H1 (cell line): ENCODE measurements at regions not wholly inside any gene's neighbourhood (a gene's known extent, or its start where the extent isn't known, plus 50 kb on each side); places are given as distances from the start of the nearest gene placed in this dataset.

Experiments
- CTCF ChIA-PET: fragments of 300-600 bp; sonication (Branson Sonifier 250); formaldehyde crosslinking; loops from one replicate; lab custom pipeline; 2021; ENCODE audit not compliant: partially characterized antibody; lab: Charles Lee
- POLR2A ChIA-PET: fragments of 300-600 bp; sonication (Branson Sonifier 250); formaldehyde crosslinking; loops from one replicate; lab custom pipeline; 2021; ENCODE audit warnings: inconsistent platforms; ENCODE audit not compliant: partially characterized antibody; lab: Charles Lee
- DNase-seq, 2 experiments: peaks; one replicate each; pipeline versions ENCODE4 v3.0.0 to v3.0.0-alpha.2; 2010 to 2022; ENCODE audit warnings: low spot score in 2 of 2, low read depth in 1 of 2, mixed read lengths in 1 of 2
- FAIRE-seq: peaks from 2 replicates; lab custom pipeline; 2011; peaks lifted over from hg19 to GRCh38; lab: Jason Lieb, UNC
- H2AFZ ChIP-seq: 2 replicates; pipeline ENCODE4 v1.8.1; 2012; ENCODE audit warnings: low read length, inconsistent platforms
- H2AK5ac ChIP-seq: 2 replicates; pipeline ENCODE4 v1.6.1; 2013; ENCODE audit warnings: low read depth, low read length
- H2BK120ac ChIP-seq: replicated peaks from 2 replicates; pipeline ENCODE3; 2013; ENCODE audit warnings: low read depth, low read length, inconsistent platforms
- H2BK12ac ChIP-seq: 2 replicates; pipeline ENCODE4 v1.6.1; 2013; ENCODE audit warnings: low read depth, low read length
- H2BK15ac ChIP-seq: 2 replicates; pipeline ENCODE4 v1.6.1; 2013; ENCODE audit warnings: low read length
- H2BK20ac ChIP-seq: 2 replicates; pipeline ENCODE4 v1.6.1; 2013; ENCODE audit warnings: low read length
- H2BK5ac ChIP-seq: 2 replicates; pipeline ENCODE4 v1.6.1; 2013; ENCODE audit warnings: low read depth, low read length
- H3K14ac ChIP-seq: 2 replicates; pipeline ENCODE4 v1.6.1; 2013; ENCODE audit warnings: inconsistent platforms; ENCODE audit not compliant: insufficient read length
- H3K18ac ChIP-seq: 2 replicates; pipeline ENCODE4 v1.6.1; 2013; ENCODE audit warnings: low read length; ENCODE audit errors: extremely low read depth
- H3K23ac ChIP-seq: 2 replicates; pipeline ENCODE4 v1.6.1; 2013; ENCODE audit warnings: inconsistent platforms; ENCODE audit not compliant: insufficient read length
- H3K23me2 ChIP-seq: 2 replicates; pipeline ENCODE4 v1.6.1; 2013; ENCODE audit warnings: low read depth, low read length
- H3K27ac ChIP-seq: 2 replicates; pipeline ENCODE4 v1.6.1; 2011; ENCODE audit warnings: low read depth, low read length, inconsistent platforms
- H3K27me3 ChIP-seq, 4 experiments: replicated peaks in 1 of 4; 1 replicate in 1 of 4; 2 replicates in 3 of 4; pipeline versions ENCODE4 v1.6.1 to v1.8.1; 2011 to 2013; ENCODE audit warnings: low read length in 3 of 4, mild to moderate bottlenecking in 3 of 4, inconsistent platforms in 2 of 4, mixed read lengths in 2 of 4, moderate library complexity in 1 of 4; ENCODE audit not compliant: control insufficient read depth in 3 of 4, insufficient read depth in 3 of 4; ENCODE audit errors: extremely low read depth in 1 of 4
- H3K36me3 ChIP-seq, 4 experiments: 2 replicates each; pipeline versions ENCODE4 v1.6.1 to v1.8.1; 2011 to 2013; ENCODE audit warnings: mild to moderate bottlenecking in 4 of 4, low read length in 3 of 4, moderate library complexity in 2 of 4, control low read depth in 1 of 4, inconsistent platforms in 1 of 4; ENCODE audit not compliant: insufficient read depth in 4 of 4, control insufficient read depth in 2 of 4
- H3K4ac ChIP-seq: replicated peaks from 2 replicates; pipeline ENCODE3; 2013; ENCODE audit warnings: low read length, low read depth, mixed read lengths, inconsistent platforms; ENCODE audit not compliant: insufficient read length
- H3K4me1 ChIP-seq, 4 experiments: replicated peaks in 1 of 4; 1 replicate in 1 of 4; 2 replicates in 3 of 4; pipeline versions ENCODE4 v1.6.1 to v1.8.1; 2011 to 2013; ENCODE audit warnings: low read length in 3 of 4, inconsistent platforms in 2 of 4, mixed read lengths in 1 of 4; ENCODE audit not compliant: insufficient read depth in 4 of 4, control insufficient read depth in 3 of 4
- H3K4me2 ChIP-seq, 2 experiments: 2 replicates each; pipeline versions ENCODE4 v1.6.1 to v1.8.1; 2011 to 2013; ENCODE audit warnings: low read depth in 2 of 2, low read length in 2 of 2, control low read depth in 1 of 2, inconsistent platforms in 1 of 2, mild to moderate bottlenecking in 1 of 2; ENCODE audit not compliant: insufficient read depth in 1 of 2
- H3K4me3 ChIP-seq, 4 experiments: fragments of 200-600, 300-600 bp in 1 of 4; sonication (generic), shearing (Covaris generic), sonication (Bioruptor Twin) in 1 of 4; 2 replicates each; pipeline versions ENCODE4 v1.5.1 to v1.8.1; 2011 to 2016; ENCODE audit warnings: low read length in 4 of 4, low read depth in 3 of 4, control low read depth in 2 of 4, inconsistent platforms in 2 of 4, mild to moderate bottlenecking in 2 of 4, mixed read lengths in 1 of 4, moderate library complexity in 1 of 4; ENCODE audit not compliant: insufficient read depth in 2 of 4; ENCODE audit errors: extremely low read depth in 1 of 4
- H3K56ac ChIP-seq: replicated peaks from 2 replicates; pipeline ENCODE3; 2013; ENCODE audit warnings: low read depth, mild to moderate bottlenecking, mixed read lengths, low read length, inconsistent platforms; ENCODE audit not compliant: insufficient read length
- H3K79me1 ChIP-seq: 2 replicates; pipeline ENCODE4 v1.6.1; 2013; ENCODE audit warnings: low read depth, low read length, control low read depth
- H3K79me2 ChIP-seq, 2 experiments: 2 replicates each; pipeline versions ENCODE4 v1.6.1 to v1.8.1; 2012 to 2013; ENCODE audit warnings: low read length in 2 of 2, mild to moderate bottlenecking in 2 of 2, inconsistent platforms in 1 of 2; ENCODE audit not compliant: insufficient read depth in 2 of 2, control insufficient read depth in 1 of 2
- H3K9ac ChIP-seq, 4 experiments: replicated peaks in 1 of 4; 1 replicate in 1 of 4; 2 replicates in 3 of 4; pipeline versions ENCODE4 v1.6.1 to v1.8.1; 2011 to 2013; ENCODE audit warnings: low read depth in 3 of 4, low read length in 3 of 4, control low read depth in 2 of 4, mild to moderate bottlenecking in 2 of 4, moderate library complexity in 2 of 4, inconsistent platforms in 1 of 4; ENCODE audit errors: extremely low read depth in 1 of 4
- H3K9me3 ChIP-seq, 2 experiments: 2 replicates each; pipeline versions ENCODE4 v1.6.1 to v1.8.1; 2012 to 2013; ENCODE audit warnings: mild to moderate bottlenecking in 2 of 2, moderate library complexity in 2 of 2, control low read depth in 1 of 2, inconsistent platforms in 1 of 2, low read depth in 1 of 2, low read length in 1 of 2, mixed read lengths in 1 of 2; ENCODE audit not compliant: insufficient read depth in 2 of 2
- H4K20me1 ChIP-seq, 2 experiments: replicated peaks in 1 of 2; 2 replicates each; pipeline versions ENCODE3 to v1.8.1; 2011 to 2013; ENCODE audit warnings: inconsistent platforms in 2 of 2, low read length in 2 of 2, mild to moderate bottlenecking in 1 of 2; ENCODE audit not compliant: insufficient read depth in 2 of 2, control insufficient read depth in 1 of 2
- H4K5ac ChIP-seq: 2 replicates; pipeline ENCODE4 v1.6.1; 2013; ENCODE audit warnings: low read length, low read depth, mixed read lengths, inconsistent platforms; ENCODE audit not compliant: insufficient read length
- H4K8ac ChIP-seq: 2 replicates; pipeline ENCODE4 v1.8.0; 2013; ENCODE audit warnings: mild to moderate bottlenecking, moderate library complexity, low read length, inconsistent platforms; ENCODE audit not compliant: insufficient read depth; ENCODE audit errors: extremely low read depth
- H4K91ac ChIP-seq: replicated peaks from 2 replicates; pipeline ENCODE3; 2013; ENCODE audit warnings: low read length, mixed read lengths, inconsistent platforms; ENCODE audit not compliant: insufficient read length
- BCL11A ChIP-seq, 2 experiments: IDR thresholded peaks; one replicate each; pipeline ENCODE4 v1.6.1; 2011; ENCODE audit warnings: low read depth in 2 of 2, low read length in 2 of 2, mild to moderate bottlenecking in 2 of 2
- CBX5 ChIP-seq: fragments of 300-800, 300-1000 bp; sonication (generic); IDR thresholded peaks from 2 replicates; pipeline ENCODE4 v1.7.1; 2016; ENCODE audit warnings: antibody characterized with exemption, low read length, low read depth
- CBX8 ChIP-seq: fragments of 300-800, 300-1000 bp; sonication (generic); IDR thresholded peaks from 2 replicates; pipeline ENCODE4 v1.7.1; 2016; ENCODE audit warnings: low read depth, low read length, borderline replicate concordance
- EP300 ChIP-seq, 2 experiments: IDR thresholded peaks; 1 replicate in 1 of 2; 2 replicates in 1 of 2; pipeline ENCODE4 v1.6.1; 2011 to 2012; ENCODE audit warnings: low read depth in 2 of 2, low read length in 2 of 2, mild to moderate bottlenecking in 2 of 2, borderline replicate concordance in 1 of 2, inconsistent platforms in 1 of 2, moderate library complexity in 1 of 2
- EZH2 ChIP-seq: fragments of 200-600 bp; sonication (generic); IDR thresholded peaks from 2 replicates; pipeline ENCODE4 v1.7.1; 2012; ENCODE audit warnings: low read depth, mild to moderate bottlenecking, moderate library complexity, low read length, inconsistent platforms; ENCODE audit not compliant: severe bottlenecking
- JUND ChIP-seq: IDR thresholded peaks from 2 replicates; pipeline ENCODE4 v1.6.1; 2011; ENCODE audit warnings: mild to moderate bottlenecking, improper control_type of control experiment, low read length
- KDM5A ChIP-seq: fragments of 200-600 bp; IDR thresholded peaks from 2 replicates; pipeline ENCODE4 v1.7.1; 2012; ENCODE audit warnings: mild to moderate bottlenecking, low read length, inconsistent platforms, mixed read lengths
- MAX ChIP-seq: IDR thresholded peaks from 2 replicates; pipeline ENCODE4 v1.6.1; 2012; ENCODE audit warnings: inconsistent platforms
- POLR2AphosphoS5 ChIP-seq: IDR thresholded peaks from 2 replicates; pipeline ENCODE4 v1.6.1; 2011; ENCODE audit warnings: low read depth, low read length
- SIRT6 ChIP-seq: IDR thresholded peaks from one replicate; pipeline ENCODE4 v1.7.1; 2012; ENCODE audit warnings: low read length, inconsistent platforms
- TAF1 ChIP-seq: IDR thresholded peaks from 2 replicates; pipeline ENCODE4 v1.6.1; 2011; ENCODE audit warnings: mild to moderate bottlenecking, low read depth, low read length
- WGBS, 2 experiments: shearing (Covaris generic) in 1 of 2; methylation state at CpG; one replicate each; pipeline versions ENCODE4 v1.1.6 to v1.1.7; 2013 to 2015; ENCODE audit warnings: low lambda C conversion rate in 2 of 2, mixed read lengths in 2 of 2, inconsistent platforms in 1 of 2, low coverage in 1 of 2, missing lambda C conversion rate in 1 of 2; ENCODE audit not compliant: insufficient replicate concordance in 2 of 2, insufficient coverage in 1 of 2, insufficient read length in 1 of 2; ENCODE audit errors: extremely low coverage in 1 of 2, missing lambda C conversion rate in 1 of 2; 5-methylcytosine and 5-hydroxymethylcytosine counted together
- TF ChIP-seq, protein P1 (sequence below), 3 experiments: IDR thresholded peaks; 1 replicate in 2 of 3; 2 replicates in 1 of 3; pipeline versions ENCODE4 v1.5.1 to v1.6.1; 2011; ENCODE audit warnings: low read length in 3 of 3, mild to moderate bottlenecking in 3 of 3, inconsistent platforms in 2 of 3, low read depth in 1 of 3, moderate library complexity in 1 of 3; ENCODE audit not compliant: insufficient read depth in 1 of 3; ENCODE audit errors: control extremely low read depth in 1 of 3

- no peak overlapping the region for H2BK5ac ChIP-seq
- H2AK5ac ChIP-seq: no peak overlapping the region
- no peaks in the 10 kb centered on the region for H3K36me3 ChIP-seq
- 100% methylated on average over 1 of the region's 1 CpG; no CpG with 5 or more reads in 1 of the 2 experiments for WGBS, 2 experiments
- no peak overlapping the region for H3K4ac ChIP-seq
- H3K27me3 ChIP-seq: no peaks in the 10 kb centered on the region
- no peaks in the 10 kb centered on the region for H3K23me2 ChIP-seq
- ChIA-PET CTCF (interaction anchor here (0.8 to 1.0 kb wide), 2 partner anchors 26 to 60 kb away, joined by 3 to 5 read pairs; no protein-coding TSS in a partner anchor), POLR2A (no interaction called here)
- H3K14ac ChIP-seq: no peak overlapping the region
- H3K4me3 ChIP-seq: no peak overlapping the region
- H3K79me2 ChIP-seq: no peaks in the 10 kb centered on the region
- H4K20me1 ChIP-seq: no peaks in the 10 kb centered on the region
- H3K79me1 ChIP-seq: no peaks in the 10 kb centered on the region
- no peak overlapping the region for H2BK120ac ChIP-seq
- H3K4me2 ChIP-seq: no peak overlapping the region
- H3K18ac ChIP-seq: no peak overlapping the region
- H2BK20ac ChIP-seq: no peak overlapping the region
- peak overlapping the region; percentile 83; the same call in 1 of the 2 replicates for H2BK12ac ChIP-seq
- no peak overlapping the region for H4K8ac ChIP-seq
- H3K56ac ChIP-seq: no peak overlapping the region
- H3K27ac ChIP-seq: no peak overlapping the region
- no peak overlapping the region for H3K9ac ChIP-seq
- no peak overlapping the region for H2BK15ac ChIP-seq
- H3K23ac ChIP-seq: no peak overlapping the region
- no peak for FAIRE-seq
- no peak overlapping the region for H4K5ac ChIP-seq
- H4K91ac ChIP-seq: no peak overlapping the region
- no peaks in the 10 kb centered on the region for H3K9me3 ChIP-seq
- H3K4me1 ChIP-seq: peaks cover 2 to 17% (median 6%) of the 10 kb centered on the region in 4 experiments; a peak in 6 of 7 replicates
- DNase-seq: no peak
- no peak overlapping the region for H2AFZ ChIP-seq
- TF ChIP-seq JUND (no peak), CBX8 (no peak), EP300 (IDR thresholded peaks at IDR 0.05; ENCODE audit: borderline replicate concordance in 1 of 2, low read depth in 2 of 2, low read length in 2 of 2) (no peak), TAF1 (no peak), POLR2AphosphoS5 (no peak), BCL11A (IDR thresholded peaks at IDR 0.05; ENCODE audit: low read depth in 2 of 2, low read length in 2 of 2) (no peak), MAX (no peak), EZH2 (no peak), SIRT6 (no peak), CBX5 (no peak), KDM5A (no peak)
- TF ChIP-seq, protein P1, sequence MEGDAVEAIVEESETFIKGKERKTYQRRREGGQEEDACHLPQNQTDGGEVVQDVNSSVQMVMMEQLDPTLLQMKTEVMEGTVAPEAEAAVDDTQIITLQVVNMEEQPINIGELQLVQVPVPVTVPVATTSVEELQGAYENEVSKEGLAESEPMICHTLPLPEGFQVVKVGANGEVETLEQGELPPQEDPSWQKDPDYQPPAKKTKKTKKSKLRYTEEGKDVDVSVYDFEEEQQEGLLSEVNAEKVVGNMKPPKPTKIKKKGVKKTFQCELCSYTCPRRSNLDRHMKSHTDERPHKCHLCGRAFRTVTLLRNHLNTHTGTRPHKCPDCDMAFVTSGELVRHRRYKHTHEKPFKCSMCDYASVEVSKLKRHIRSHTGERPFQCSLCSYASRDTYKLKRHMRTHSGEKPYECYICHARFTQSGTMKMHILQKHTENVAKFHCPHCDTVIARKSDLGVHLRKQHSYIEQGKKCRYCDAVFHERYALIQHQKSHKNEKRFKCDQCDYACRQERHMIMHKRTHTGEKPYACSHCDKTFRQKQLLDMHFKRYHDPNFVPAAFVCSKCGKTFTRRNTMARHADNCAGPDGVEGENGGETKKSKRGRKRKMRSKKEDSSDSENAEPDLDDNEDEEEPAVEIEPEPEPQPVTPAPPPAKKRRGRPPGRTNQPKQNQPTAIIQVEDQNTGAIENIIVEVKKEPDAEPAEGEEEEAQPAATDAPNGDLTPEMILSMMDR (IDR thresholded peaks at IDR 0.05; ENCODE audit: control extremely low read depth in 1 of 3, insufficient read depth in 1 of 3, low read depth in 1 of 3, low read length in 3 of 3): no peak
These were observed 116.2 kb upstream of the PCED1B start for GRCh38 chr12:46963191-46963590.
